GM12878 (cell line): ENCODE measurements at regions not wholly inside any gene's neighbourhood (a gene's known extent, or its start where the extent isn't known, plus 50 kb on each side); places are given as distances from the start of the nearest gene placed in this dataset.

Experiments
- CBFB ChIP-seq: IDR thresholded peaks from 2 replicates; pipeline ENCODE4 v1.6.1; 2016; ENCODE audit warnings: antibody characterized with exemption, low read depth
- CREB1 ChIP-seq: IDR thresholded peaks from 2 replicates; pipeline ENCODE4 v1.6.1; 2012; ENCODE audit warnings: low read depth, mild to moderate bottlenecking, inconsistent platforms
- ELK1 ChIP-seq: IDR thresholded peaks from 2 replicates; pipeline ENCODE4 v1.6.1; 2012; ENCODE audit warnings: low read depth, low read length, improper control_type of control experiment
- MAX ChIP-seq: IDR thresholded peaks from 2 replicates; pipeline ENCODE4 v1.6.1; 2012; ENCODE audit warnings: low read depth, low read length, improper control_type of control experiment
- YY1 ChIP-seq: IDR thresholded peaks from 2 replicates; pipeline ENCODE4 v1.6.1; 2011; ENCODE audit warnings: low read depth, mild to moderate bottlenecking, low read length
- ZBTB4 ChIP-seq: fragments of 450-650 bp; formaldehyde crosslinking; IDR thresholded peaks from 2 replicates; pipeline ENCODE4 v1.4.0; 2022; ENCODE audit warnings: mild to moderate bottlenecking, moderate library complexity

- no peak for TF ChIP-seq MAX
- no peak for TF ChIP-seq ELK1
- TF ChIP-seq CREB1, result no peak
- no peak for TF ChIP-seq ZBTB4 (CRISPR knock-in tag)
- TF ChIP-seq YY1, result no peak
- TF ChIP-seq CBFB, result no peak
Observed at GRCh38 chr15:62795700-62796695, 246.5 kb upstream of the TPM1 start (continued).
